ENCODE measurements at regions not wholly inside any gene's neighbourhood (a gene's known extent, or its start where the extent isn't known, plus 50 kb on each side); places are given as distances from the start of the nearest gene placed in this dataset.

DNA sequence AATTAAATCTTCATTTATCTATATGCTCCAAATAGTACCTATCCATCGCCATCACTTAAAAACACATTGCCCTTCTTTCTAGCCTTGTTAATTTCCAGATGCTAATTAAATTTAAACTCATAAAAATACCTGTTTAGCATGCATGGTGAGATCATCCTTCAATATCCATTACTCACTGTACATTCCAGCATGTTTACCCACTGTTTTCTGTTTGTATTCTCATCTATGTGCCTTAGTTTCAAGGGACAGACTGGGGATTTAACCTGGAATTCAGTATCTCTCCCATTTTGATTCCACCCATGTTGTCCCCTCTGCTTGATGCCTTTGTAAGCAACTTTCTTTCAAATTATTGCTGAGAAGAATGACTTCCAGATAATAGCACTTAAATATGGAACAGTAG, 208.0 kb downstream of the SPTSSA start:
- peak overlapping the region; percentile 5; the same call in 1 of the 2 replicates for H3K27ac ChIP-seq
- TF ChIP-seq, protein P1, sequence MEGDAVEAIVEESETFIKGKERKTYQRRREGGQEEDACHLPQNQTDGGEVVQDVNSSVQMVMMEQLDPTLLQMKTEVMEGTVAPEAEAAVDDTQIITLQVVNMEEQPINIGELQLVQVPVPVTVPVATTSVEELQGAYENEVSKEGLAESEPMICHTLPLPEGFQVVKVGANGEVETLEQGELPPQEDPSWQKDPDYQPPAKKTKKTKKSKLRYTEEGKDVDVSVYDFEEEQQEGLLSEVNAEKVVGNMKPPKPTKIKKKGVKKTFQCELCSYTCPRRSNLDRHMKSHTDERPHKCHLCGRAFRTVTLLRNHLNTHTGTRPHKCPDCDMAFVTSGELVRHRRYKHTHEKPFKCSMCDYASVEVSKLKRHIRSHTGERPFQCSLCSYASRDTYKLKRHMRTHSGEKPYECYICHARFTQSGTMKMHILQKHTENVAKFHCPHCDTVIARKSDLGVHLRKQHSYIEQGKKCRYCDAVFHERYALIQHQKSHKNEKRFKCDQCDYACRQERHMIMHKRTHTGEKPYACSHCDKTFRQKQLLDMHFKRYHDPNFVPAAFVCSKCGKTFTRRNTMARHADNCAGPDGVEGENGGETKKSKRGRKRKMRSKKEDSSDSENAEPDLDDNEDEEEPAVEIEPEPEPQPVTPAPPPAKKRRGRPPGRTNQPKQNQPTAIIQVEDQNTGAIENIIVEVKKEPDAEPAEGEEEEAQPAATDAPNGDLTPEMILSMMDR (conservative IDR thresholded peaks at IDR 0.05), result no peak

DNA sequence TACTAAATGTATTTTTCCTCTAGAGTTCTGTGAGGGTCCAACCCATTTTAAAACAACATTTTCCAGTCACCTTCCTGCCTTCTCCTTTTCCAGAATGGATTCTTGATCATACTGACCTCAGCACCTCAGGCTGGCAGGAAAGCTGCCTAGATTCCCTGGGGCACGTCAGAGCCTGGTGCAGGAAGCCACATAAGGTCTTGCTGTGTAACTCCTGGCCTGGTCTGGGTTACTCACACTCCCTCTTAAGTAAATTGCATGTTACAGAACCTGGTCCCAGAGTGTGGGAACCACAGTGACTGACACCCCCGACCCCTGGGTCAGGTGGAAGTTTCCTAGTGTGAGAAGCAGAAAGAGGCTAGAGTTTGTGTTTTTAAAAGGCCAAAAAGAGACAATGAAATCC, 209.8 kb downstream of the SPTSSA start:
- TF ChIP-seq, protein P1 (conservative IDR thresholded peaks at IDR 0.05), result no peak
- H3K27ac ChIP-seq, result no peak overlapping the region

DNA sequence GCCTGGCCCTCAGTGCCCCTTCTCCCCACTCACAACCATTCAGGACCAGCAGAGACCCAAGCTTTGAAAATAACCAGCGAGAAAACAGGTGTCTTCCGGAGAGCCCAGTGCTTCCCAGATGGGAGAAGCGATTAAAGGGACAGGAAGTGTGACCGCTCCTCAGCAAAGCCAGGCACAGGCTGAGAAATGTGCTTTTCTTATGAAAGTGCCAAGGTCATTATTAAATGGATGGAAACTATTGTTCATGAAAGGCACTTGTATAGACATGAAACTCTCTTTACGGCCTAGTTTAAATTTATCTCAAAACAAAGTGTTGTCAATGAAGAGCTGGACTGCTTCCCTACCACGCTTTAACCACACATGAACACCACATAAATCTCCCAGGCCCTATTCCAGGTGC, 210.4 kb downstream of the SPTSSA start:
- TF ChIP-seq, protein P1 (conservative IDR thresholded peaks at IDR 0.05), result no peak
- no peak overlapping the region for H3K27ac ChIP-seq

DNA sequence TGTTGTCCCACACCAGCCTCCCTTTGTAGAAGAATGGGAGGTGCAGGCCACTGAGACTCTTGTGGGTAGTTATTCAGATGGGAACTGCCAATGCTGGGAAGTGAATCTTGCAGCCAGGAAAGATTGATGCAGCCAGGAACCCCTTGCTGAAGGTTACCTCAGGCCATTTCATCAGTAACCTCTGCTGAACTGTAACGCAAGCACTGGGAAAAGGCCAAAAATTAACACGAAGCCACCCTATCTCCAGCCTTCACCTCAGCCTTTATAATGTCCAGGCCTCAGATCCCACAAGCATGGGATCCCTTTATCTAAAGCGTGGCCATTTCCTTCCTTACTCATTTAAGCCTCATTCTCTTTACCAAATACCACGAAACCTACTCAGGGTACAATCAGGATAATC, 211.1 kb downstream of the SPTSSA start:
- TF ChIP-seq, protein P1 (conservative IDR thresholded peaks at IDR 0.05), result no peak
- H3K27ac ChIP-seq, result no peak overlapping the region

DNA sequence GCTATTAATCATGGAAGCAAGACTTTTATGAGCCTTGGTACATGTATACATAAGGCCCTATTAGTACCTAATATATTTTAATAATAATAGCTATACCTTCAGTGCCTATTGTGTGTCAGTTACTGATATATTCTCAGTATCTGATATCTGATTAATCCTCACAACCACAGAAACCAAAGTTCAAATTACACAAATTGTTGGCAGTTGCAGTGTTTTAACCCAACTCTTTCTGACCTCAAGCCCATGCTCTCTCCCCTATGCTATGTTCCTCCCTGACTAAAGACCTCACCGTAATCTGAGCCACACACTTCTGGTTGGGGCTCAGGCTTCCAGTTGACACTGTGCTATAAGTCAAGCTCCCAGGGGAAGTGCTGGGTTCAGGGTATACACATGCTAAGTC, 214.4 kb downstream of the SPTSSA start:
- TF ChIP-seq, protein P1 (conservative IDR thresholded peaks at IDR 0.05), result no peak
- no peak overlapping the region for H3K27ac ChIP-seq

- TF ChIP-seq, protein P1 (conservative IDR thresholded peaks at IDR 0.05), result no peak
- H3K27ac ChIP-seq, result no peak overlapping the region
These were observed 215.8 kb downstream of the SPTSSA start for GRCh38 chr14:34246206-34246605.

- H3K27ac ChIP-seq, result peak overlapping the region; percentile 52
- TF ChIP-seq, protein P1 (conservative IDR thresholded peaks at IDR 0.05), result no peak
These were observed 218.6 kb downstream of the SPTSSA start for GRCh38 chr14:34243401-34243800.

DNA sequence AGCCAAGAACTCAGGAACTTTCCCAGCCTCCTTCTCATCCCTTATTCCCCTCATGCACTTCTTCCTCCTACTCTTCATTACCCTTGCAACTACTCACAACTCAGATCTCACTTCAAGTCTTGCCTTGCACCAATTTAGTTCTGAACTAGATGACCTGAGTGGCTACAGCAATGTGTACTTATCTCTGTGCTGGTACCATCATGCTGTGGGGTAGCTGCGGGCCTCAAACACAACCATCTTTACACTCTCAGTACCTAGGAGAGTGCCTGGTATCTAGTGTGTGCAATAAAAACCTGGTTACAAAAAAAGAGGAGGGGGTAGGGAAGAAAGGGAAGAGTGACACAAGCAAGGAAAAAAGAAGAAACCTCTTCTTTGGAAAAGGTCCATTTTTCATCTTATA, 219.0 kb downstream of the SPTSSA start:
- TF ChIP-seq, protein P1 (conservative IDR thresholded peaks at IDR 0.05), result no peak
- peak overlapping the region; percentile 52 for H3K27ac ChIP-seq

All from VCaP (cell line).